ENCODE measurements at regions not wholly inside any gene's neighbourhood (a gene's known extent, or its start where the extent isn't known, plus 50 kb on each side); places are given as distances from the start of the nearest gene placed in this dataset.

DNA sequence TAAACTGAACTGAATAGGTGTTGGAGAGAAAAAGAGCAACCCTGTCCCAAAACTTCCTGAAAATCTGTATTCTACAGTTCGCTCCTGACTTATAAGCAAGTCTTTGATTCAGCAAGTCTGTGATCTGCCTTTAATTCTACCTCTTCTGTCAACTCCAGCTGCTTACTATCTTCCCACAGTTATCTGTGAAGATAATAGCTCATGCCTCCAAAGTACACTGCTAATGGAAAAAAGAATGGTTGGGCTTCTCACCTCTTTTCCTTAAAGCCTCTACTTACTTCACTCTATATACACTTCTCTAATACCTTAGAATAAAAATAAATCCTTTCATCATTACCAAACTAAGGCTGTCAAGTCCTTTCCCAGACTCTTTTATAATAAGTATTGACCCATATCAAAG, 391.5 kb upstream of the MIR17HG start:
- H3K27ac Mint-ChIP-seq (ENCODE audit: unreplicated experiment), result no peak overlapping the region
- no peak for DNase-seq
- TF ChIP-seq, protein P1, sequence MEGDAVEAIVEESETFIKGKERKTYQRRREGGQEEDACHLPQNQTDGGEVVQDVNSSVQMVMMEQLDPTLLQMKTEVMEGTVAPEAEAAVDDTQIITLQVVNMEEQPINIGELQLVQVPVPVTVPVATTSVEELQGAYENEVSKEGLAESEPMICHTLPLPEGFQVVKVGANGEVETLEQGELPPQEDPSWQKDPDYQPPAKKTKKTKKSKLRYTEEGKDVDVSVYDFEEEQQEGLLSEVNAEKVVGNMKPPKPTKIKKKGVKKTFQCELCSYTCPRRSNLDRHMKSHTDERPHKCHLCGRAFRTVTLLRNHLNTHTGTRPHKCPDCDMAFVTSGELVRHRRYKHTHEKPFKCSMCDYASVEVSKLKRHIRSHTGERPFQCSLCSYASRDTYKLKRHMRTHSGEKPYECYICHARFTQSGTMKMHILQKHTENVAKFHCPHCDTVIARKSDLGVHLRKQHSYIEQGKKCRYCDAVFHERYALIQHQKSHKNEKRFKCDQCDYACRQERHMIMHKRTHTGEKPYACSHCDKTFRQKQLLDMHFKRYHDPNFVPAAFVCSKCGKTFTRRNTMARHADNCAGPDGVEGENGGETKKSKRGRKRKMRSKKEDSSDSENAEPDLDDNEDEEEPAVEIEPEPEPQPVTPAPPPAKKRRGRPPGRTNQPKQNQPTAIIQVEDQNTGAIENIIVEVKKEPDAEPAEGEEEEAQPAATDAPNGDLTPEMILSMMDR (IDR thresholded peaks at IDR 0.05; ENCODE audit: partially characterized antibody, unreplicated experiment), result no peak
- no peaks in the 10 kb centered on the region for H3K4me1 Mint-ChIP-seq (ENCODE audit: low read depth, unreplicated experiment)
- no peaks in the 10 kb centered on the region for H3K36me3 Mint-ChIP-seq (ENCODE audit: unreplicated experiment)
- no peak overlapping the region for H3K4me3 Mint-ChIP-seq (ENCODE audit: unreplicated experiment)
- H3K27me3 Mint-ChIP-seq (ENCODE audit: unreplicated experiment), result no peaks in the 10 kb centered on the region
- H3K9me3 Mint-ChIP-seq (ENCODE audit: unreplicated experiment), result no peaks in the 10 kb centered on the region

GRCh38 chr13:90958866-90959265, 388.6 kb upstream of the MIR17HG start:
- no peak overlapping the region for H3K4me3 Mint-ChIP-seq (ENCODE audit: unreplicated experiment)
- no peak overlapping the region for H3K27ac Mint-ChIP-seq (ENCODE audit: unreplicated experiment)
- TF ChIP-seq, protein P1 (IDR thresholded peaks at IDR 0.05; ENCODE audit: partially characterized antibody, unreplicated experiment), result no peak
- H3K4me1 Mint-ChIP-seq (ENCODE audit: low read depth, unreplicated experiment), result no peaks in the 10 kb centered on the region
- no peaks in the 10 kb centered on the region for H3K27me3 Mint-ChIP-seq (ENCODE audit: unreplicated experiment)
- no peaks in the 10 kb centered on the region for H3K36me3 Mint-ChIP-seq (ENCODE audit: unreplicated experiment)
- DNase-seq, result no peak
- no peaks in the 10 kb centered on the region for H3K9me3 Mint-ChIP-seq (ENCODE audit: unreplicated experiment)

- Mint-ChIP-seq H3K4me1 (ENCODE audit: low read depth, unreplicated experiment) (no peaks in the 10 kb centered on the region), H3K27ac (ENCODE audit: unreplicated experiment) (no peak overlapping the region), H3K9me3 (ENCODE audit: unreplicated experiment) (no peaks in the 10 kb centered on the region), H3K4me3 (ENCODE audit: unreplicated experiment) (no peak overlapping the region), H3K27me3 (ENCODE audit: unreplicated experiment) (no peaks in the 10 kb centered on the region), H3K36me3 (ENCODE audit: unreplicated experiment) (no peaks in the 10 kb centered on the region)
- DNase-seq, result peak; percentile 68
- TF ChIP-seq, protein P1 (IDR thresholded peaks at IDR 0.05; ENCODE audit: partially characterized antibody, unreplicated experiment), result peak; percentile 45
Observed at GRCh38 chr13:90968166-90968904, 379.2 kb upstream of the MIR17HG start.

- TF ChIP-seq, protein P1 (IDR thresholded peaks at IDR 0.05; ENCODE audit: partially characterized antibody, unreplicated experiment), result no peak
- DNase-seq, result no peak
- no peaks in the 10 kb centered on the region for H3K27me3 Mint-ChIP-seq (ENCODE audit: unreplicated experiment)
- no peaks in the 10 kb centered on the region for H3K36me3 Mint-ChIP-seq (ENCODE audit: unreplicated experiment)
- no peak overlapping the region for H3K27ac Mint-ChIP-seq (ENCODE audit: unreplicated experiment)
- no peaks in the 10 kb centered on the region for H3K4me1 Mint-ChIP-seq (ENCODE audit: low read depth, unreplicated experiment)
- H3K4me3 Mint-ChIP-seq (ENCODE audit: unreplicated experiment), result no peak overlapping the region
- no peaks in the 10 kb centered on the region for H3K9me3 Mint-ChIP-seq (ENCODE audit: unreplicated experiment)
Observed at GRCh38 chr13:90974249-90974975, 373.1 kb upstream of the MIR17HG start.

DNA sequence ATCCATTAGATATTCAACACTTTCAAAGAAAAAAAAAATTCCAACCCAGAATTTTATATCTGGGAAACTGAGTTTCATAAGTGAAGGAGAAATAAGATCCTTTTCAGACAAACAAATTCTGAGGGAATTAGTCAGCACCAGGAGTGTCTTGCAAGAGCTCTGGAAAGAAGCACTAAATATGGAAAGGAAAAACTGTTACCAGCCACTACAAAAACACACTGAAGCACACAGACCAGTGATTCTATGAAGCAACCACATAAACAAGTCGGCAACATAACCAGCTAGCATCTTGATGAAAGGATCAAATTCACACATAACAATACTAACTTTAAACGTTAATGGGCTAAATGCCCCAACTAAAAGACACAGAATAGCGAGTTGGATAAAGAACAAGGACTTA, 368.4 kb upstream of the MIR17HG start:
- H3K27ac Mint-ChIP-seq (ENCODE audit: unreplicated experiment), result no peak overlapping the region
- H3K4me3 Mint-ChIP-seq (ENCODE audit: unreplicated experiment), result no peak overlapping the region
- peaks cover 3% of the 10 kb centered on the region for H3K9me3 Mint-ChIP-seq (ENCODE audit: unreplicated experiment)
- H3K27me3 Mint-ChIP-seq (ENCODE audit: unreplicated experiment), result no peaks in the 10 kb centered on the region
- no peak for DNase-seq
- H3K36me3 Mint-ChIP-seq (ENCODE audit: unreplicated experiment), result peaks cover 4% of the 10 kb centered on the region
- TF ChIP-seq, protein P1 (IDR thresholded peaks at IDR 0.05; ENCODE audit: partially characterized antibody, unreplicated experiment), result no peak
- no peaks in the 10 kb centered on the region for H3K4me1 Mint-ChIP-seq (ENCODE audit: low read depth, unreplicated experiment)
